ENCODE measurements at regions not wholly inside any gene's neighbourhood (a gene's known extent, or its start where the extent isn't known, plus 50 kb on each side); places are given as distances from the start of the nearest gene placed in this dataset.
A peak's percentile ranks its signal among the peaks of the same experiment; 100 is the strongest.
"Not testable (repeated sequence)": the region's sequence is repeated elsewhere in the genome, so short reads cannot be mapped to it uniquely, and the experiment has no call there.

DNA sequence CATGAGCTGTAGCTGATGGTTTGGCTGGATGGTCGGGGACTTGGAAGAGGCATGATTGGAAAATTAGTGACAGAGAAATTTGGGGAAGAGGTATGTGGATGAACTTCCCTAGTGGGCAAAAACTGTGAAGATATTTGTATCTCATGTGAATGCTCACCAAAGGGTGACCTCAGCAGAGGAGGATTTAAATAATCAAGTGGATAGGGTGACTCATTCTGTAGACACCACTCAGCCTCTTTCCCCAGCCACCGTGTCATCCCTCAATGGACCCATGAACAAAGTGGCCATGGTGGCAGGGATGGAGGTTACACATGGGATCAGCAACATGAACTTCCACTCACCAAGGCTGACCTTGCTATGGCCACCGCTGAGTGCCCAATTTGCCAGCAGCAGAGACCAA is 60.8 kb upstream of the KRAS start:
- DNase-seq (no peak), ATAC-seq (replicated peaks) (no peak)
- H3K36me3 Mint-ChIP-seq: peaks cover 6 to 20% of the 10 kb centered on the region in 2 donors
- H3K4me1 Mint-ChIP-seq: peaks cover 22 to 36% of the 10 kb centered on the region in 2 donors
- no peak overlapping the region for H3K4me3 Mint-ChIP-seq
- no peak overlapping the region for H3K27ac Mint-ChIP-seq
- H3K9me3 Mint-ChIP-seq: peaks cover 0 to 4% of the 10 kb centered on the region in 2 donors
- no peaks in the 10 kb centered on the region for H3K27me3 Mint-ChIP-seq

DNA sequence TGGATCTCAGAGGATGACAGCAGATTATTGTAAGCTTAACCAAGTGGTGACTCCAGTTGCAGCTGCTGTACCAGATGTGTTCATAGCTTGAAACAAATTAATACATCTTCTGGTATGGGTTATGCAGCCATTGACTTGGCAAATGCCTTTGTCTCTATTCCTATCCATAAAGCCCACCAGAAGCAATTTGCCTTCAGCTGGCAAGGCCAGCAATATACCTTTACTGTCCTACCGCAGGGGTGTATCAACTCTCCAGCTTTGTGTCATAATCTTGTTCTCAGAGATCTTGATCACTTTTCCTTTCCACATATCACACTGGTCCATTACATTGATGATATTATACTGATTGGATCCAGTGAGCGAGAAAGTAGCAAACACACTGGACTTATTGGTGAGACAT is 59.3 kb upstream of the KRAS start:
- not testable (repeated sequence) for DNase-seq; H3K27me3 Mint-ChIP-seq; H3K27ac Mint-ChIP-seq; H3K4me3 Mint-ChIP-seq; ATAC-seq (replicated peaks); H3K9me3 Mint-ChIP-seq
- Mint-ChIP-seq H3K36me3 (peaks cover 4 to 13% of the 10 kb centered on the region in 2 donors), H3K4me1 (peaks cover 16 to 26% of the 10 kb centered on the region in 2 donors)

DNA sequence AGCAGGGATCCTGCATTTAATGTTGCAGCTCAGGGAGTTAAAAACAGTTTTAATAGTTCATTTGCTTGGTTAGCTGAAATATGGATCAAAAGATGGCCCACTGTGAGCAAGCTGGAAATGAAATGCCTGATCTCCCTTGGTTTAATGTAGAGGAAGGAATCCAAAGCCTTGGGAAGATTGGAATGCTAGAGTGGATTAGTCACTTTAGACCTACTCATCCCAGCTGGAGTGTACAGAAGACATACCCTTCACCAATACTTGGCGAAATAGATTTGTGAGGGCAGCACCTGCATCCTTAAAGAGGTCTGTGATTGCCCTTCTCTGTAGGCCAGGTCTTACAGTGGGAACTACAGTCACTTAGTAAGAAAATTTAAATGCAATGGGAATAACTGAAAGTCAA is 58.0 kb upstream of the KRAS start:
- no peak for ATAC-seq (replicated peaks)
- Mint-ChIP-seq H3K4me1 (peaks cover 15 to 19% of the 10 kb centered on the region in 2 donors), H3K36me3 (peaks cover 1 to 6% of the 10 kb centered on the region in 2 donors), H3K27ac (no peak overlapping the region), H3K4me3 (no peak overlapping the region), H3K9me3 (peaks cover 0 to 6% of the 10 kb centered on the region in 2 donors), H3K27me3 (peaks cover under 1 to 3% of the 10 kb centered on the region in 2 donors)
- no peak for DNase-seq

DNA sequence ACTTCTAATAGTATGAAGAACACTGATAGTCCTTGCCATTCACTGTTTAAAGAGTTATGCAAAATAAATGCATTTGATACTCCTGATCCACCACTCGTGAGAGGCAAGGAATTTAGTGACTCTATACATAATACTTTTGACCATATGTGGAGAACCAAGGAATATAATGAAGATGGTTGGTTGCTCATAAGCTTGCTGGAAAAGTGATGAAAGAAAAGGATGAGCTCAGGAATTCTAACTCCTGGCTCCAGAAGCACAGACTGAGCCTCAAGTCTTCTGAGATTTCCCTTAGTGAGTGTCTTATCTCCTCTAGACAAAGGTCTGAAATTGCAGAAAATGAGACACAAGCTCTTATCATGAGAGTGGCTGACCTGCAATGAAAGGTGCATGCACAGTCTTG is 57.1 kb upstream of the KRAS start:
- no peak overlapping the region for H3K4me3 Mint-ChIP-seq
- ATAC-seq (replicated peaks): no peak

DNA sequence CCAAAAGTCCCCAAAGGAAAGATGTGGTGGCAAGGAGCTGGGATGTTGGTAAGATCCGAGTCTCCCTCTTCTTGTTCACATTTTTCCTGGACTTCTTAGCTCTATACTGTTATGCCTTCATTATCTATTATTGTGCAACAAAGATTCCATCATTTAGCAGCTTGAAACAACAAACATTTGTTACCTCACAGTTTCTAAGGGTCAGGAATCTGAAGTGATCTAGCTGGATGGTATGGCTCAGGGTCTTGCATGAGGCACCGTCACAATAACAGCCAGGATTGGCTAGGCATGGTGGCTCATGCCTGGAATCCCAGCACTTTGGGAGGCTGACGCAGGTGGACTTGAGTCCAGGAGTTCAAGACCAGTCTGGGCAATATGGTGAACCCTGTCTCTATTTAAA is 51.1 kb upstream of the KRAS start:
- H3K4me3 Mint-ChIP-seq: no peak overlapping the region
- H3K27me3 Mint-ChIP-seq: peaks cover 12 to 13% of the 10 kb centered on the region in 2 donors
- peaks cover 3 to 11% of the 10 kb centered on the region in 2 donors for H3K36me3 Mint-ChIP-seq
- no peak overlapping the region for H3K27ac Mint-ChIP-seq
- H3K4me1 Mint-ChIP-seq: peaks cover 0 to 1% of the 10 kb centered on the region in 2 donors
- H3K9me3 Mint-ChIP-seq: peaks cover 0 to 14% of the 10 kb centered on the region in 2 donors
- DNase-seq: no peak
- no peak for ATAC-seq (replicated peaks)

More for the DNA sequence above, 57.1 kb upstream of the KRAS start:
- Mint-ChIP-seq H3K27me3 (peaks cover 5 to 6% of the 10 kb centered on the region in 2 donors), H3K36me3 (peaks cover 5 to 6% of the 10 kb centered on the region in 2 donors), H3K9me3 (peaks cover 0 to 10% of the 10 kb centered on the region in 2 donors), H3K27ac (peak overlapping the region; percentile 14), H3K4me1 (peaks cover 9 to 12% of the 10 kb centered on the region in 2 donors)
- no peak for DNase-seq

Measured in stimulated activated naive B cell treated with anti-CD40 and anti-IgM and Interleukin-4, amounts not matched to agents 10 μg/mL and 1 μg/mL and 100 μg/mL, for 72 hours (primary cell).